Neural cell (in vitro differentiated cells): ENCODE measurements at regions not wholly inside any gene's neighbourhood (a gene's known extent, or its start where the extent isn't known, plus 50 kb on each side); places are given as distances from the start of the nearest gene placed in this dataset.

Experiments used
- EZH2 ChIP-seq: fragments of 200-600, 300-800 bp; shearing (Covaris generic), sonication (generic); IDR thresholded peaks from 2 replicates; pipeline ENCODE4 v1.6.1; 2014; ENCODE audit warnings: antibody characterized with exemption, low read length, borderline replicate concordance, mild to moderate bottlenecking; ENCODE audit not compliant: insufficient read depth, poor library complexity, severe bottlenecking
- POLR2AphosphoS5 ChIP-seq: IDR thresholded peaks from 2 replicates; pipeline ENCODE4 v1.6.1; 2012
- TAF1 ChIP-seq: IDR thresholded peaks from 2 replicates; pipeline ENCODE4 v1.6.1; 2012; ENCODE audit warnings: low read depth
- TF ChIP-seq, protein P1 (sequence below): fragments of 450-650 bp; IDR thresholded peaks from 2 replicates; pipeline ENCODE4 v1.5.1; 2014; ENCODE audit warnings: antibody characterized with exemption, mild to moderate bottlenecking, moderate library complexity; ENCODE audit not compliant: poor library complexity, severe bottlenecking

DNA sequence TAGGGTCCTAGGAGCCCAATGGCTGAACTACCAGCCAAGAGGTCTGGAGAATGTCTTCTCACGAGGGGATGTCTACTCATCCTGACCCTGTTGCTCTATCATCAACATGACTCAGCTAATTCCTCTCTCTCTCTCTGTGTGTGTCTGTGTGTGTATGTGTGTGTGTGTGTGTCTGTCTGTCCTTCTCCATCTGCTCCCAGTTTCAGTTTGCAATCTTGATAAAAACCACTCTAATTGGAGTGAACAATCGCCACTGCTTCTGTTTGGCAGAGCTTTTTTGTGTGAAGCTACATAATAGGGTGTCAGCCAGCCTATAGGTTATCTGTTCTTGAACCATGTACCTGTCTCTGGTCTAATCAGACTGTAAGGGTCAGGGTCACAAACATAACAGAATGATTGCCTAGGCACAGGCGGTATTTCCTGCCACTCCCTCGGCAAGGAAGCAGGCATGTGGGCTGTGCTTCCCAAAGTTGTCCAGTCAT, 219.8 kb downstream of the SH3BP4 start:
- TF ChIP-seq, protein P1, sequence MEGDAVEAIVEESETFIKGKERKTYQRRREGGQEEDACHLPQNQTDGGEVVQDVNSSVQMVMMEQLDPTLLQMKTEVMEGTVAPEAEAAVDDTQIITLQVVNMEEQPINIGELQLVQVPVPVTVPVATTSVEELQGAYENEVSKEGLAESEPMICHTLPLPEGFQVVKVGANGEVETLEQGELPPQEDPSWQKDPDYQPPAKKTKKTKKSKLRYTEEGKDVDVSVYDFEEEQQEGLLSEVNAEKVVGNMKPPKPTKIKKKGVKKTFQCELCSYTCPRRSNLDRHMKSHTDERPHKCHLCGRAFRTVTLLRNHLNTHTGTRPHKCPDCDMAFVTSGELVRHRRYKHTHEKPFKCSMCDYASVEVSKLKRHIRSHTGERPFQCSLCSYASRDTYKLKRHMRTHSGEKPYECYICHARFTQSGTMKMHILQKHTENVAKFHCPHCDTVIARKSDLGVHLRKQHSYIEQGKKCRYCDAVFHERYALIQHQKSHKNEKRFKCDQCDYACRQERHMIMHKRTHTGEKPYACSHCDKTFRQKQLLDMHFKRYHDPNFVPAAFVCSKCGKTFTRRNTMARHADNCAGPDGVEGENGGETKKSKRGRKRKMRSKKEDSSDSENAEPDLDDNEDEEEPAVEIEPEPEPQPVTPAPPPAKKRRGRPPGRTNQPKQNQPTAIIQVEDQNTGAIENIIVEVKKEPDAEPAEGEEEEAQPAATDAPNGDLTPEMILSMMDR: no peak
- TF ChIP-seq TAF1 (no peak), EZH2 (no peak), POLR2AphosphoS5 (no peak)
